ENCODE measurements at regions not wholly inside any gene's neighbourhood (a gene's known extent, or its start where the extent isn't known, plus 50 kb on each side); places are given as distances from the start of the nearest gene placed in this dataset.

DNA sequence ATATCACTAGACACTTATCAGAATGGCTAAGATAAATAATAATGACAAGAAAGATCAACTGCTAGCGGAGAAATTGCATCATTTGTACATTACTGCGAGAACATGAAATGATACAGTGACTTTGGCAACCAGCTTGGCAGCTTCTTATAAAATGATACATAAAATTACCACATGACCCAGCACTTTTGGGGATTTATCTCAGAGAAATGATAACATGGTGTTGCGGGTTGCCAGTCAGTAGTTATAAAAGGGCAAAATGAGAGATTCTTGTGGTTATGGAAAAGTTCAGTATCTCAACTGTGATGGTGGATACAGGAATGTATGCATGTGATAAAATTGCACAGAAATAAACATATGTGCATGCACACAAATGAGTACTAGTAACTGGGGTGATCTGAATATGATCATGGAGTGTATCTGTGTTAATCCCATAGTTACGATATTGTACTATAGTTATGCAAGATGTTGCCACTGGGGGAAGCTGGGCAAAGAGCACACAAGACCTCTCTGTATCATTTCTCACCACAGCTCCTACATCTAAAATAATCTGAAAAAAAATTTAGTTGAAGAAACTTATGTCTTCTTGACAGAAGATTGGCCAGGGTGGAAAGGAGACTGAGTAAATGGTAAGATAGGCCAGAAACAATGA is 128.9 kb downstream of the NXNL2 start:
- no peak overlapping the region for H4K8ac ChIP-seq (replicated peaks; ENCODE audit: insufficient read length, low read depth, low read length)
- no peak for DNase-seq
- no peaks in the 10 kb centered on the region for H3K79me1 ChIP-seq (ENCODE audit: insufficient read depth, low read depth, low read length, poor library complexity, severe bottlenecking)
- H3K23me2 ChIP-seq (ENCODE audit: insufficient read length, low read depth, low read length, poor library complexity, severe bottlenecking): no peaks in the 10 kb centered on the region
- Mint-ChIP-seq H3K9me3 (no peaks in the 10 kb centered on the region; a peak in 2 of 5 replicates), H3K36me3 (ENCODE audit: insufficient read depth in 1 of 3, low read depth in 3 of 3) (no peaks in the 10 kb centered on the region), H3K4me1 (peaks cover 0 to 3% of the 10 kb centered on the region in 2 experiments; a peak in 1 of 4 replicates), H3K4me3 (no peak overlapping the region), H3K27ac (no peak overlapping the region), H3K27me3 (ENCODE audit: low read depth) (no peaks in the 10 kb centered on the region; the same call in 1 of the 2 replicates)
- H4K91ac ChIP-seq (ENCODE audit: insufficient read length, low read depth, low read length): no peak overlapping the region
- H3K56ac ChIP-seq (ENCODE audit: insufficient read length, low read depth, low read length): no peak overlapping the region
- no peak overlapping the region for H2BK20ac ChIP-seq (ENCODE audit: low read depth, low read length, poor library complexity, severe bottlenecking)
- no peak overlapping the region for H3K18ac ChIP-seq (ENCODE audit: insufficient read length, low read depth, low read length)
- H2BK5ac ChIP-seq (ENCODE audit: insufficient read length, low read length): no peak overlapping the region
- no peaks in the 10 kb centered on the region for H4K20me1 ChIP-seq (ENCODE audit: control insufficient read depth, insufficient read depth, insufficient read length)
- TF ChIP-seq, protein P1, sequence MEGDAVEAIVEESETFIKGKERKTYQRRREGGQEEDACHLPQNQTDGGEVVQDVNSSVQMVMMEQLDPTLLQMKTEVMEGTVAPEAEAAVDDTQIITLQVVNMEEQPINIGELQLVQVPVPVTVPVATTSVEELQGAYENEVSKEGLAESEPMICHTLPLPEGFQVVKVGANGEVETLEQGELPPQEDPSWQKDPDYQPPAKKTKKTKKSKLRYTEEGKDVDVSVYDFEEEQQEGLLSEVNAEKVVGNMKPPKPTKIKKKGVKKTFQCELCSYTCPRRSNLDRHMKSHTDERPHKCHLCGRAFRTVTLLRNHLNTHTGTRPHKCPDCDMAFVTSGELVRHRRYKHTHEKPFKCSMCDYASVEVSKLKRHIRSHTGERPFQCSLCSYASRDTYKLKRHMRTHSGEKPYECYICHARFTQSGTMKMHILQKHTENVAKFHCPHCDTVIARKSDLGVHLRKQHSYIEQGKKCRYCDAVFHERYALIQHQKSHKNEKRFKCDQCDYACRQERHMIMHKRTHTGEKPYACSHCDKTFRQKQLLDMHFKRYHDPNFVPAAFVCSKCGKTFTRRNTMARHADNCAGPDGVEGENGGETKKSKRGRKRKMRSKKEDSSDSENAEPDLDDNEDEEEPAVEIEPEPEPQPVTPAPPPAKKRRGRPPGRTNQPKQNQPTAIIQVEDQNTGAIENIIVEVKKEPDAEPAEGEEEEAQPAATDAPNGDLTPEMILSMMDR (conservative IDR thresholded peaks at IDR 0.05): no peak
- no peak overlapping the region for H2BK120ac ChIP-seq (ENCODE audit: low read depth, low read length, poor library complexity, severe bottlenecking)
- no peak overlapping the region for H3K27ac ChIP-seq (ENCODE audit: insufficient read length, low read depth, low read length)
- H3K4me2 ChIP-seq (ENCODE audit: insufficient read depth, insufficient read length, low read length): no peak overlapping the region
- H2BK12ac ChIP-seq (ENCODE audit: insufficient read length, low read depth, low read length): no peak overlapping the region
- H3K4ac ChIP-seq (ENCODE audit: low read depth, low read length): no peak overlapping the region
- H4K5ac ChIP-seq (ENCODE audit: insufficient read length, low read depth, low read length): no peak overlapping the region
- no peak overlapping the region for H2BK15ac ChIP-seq (ENCODE audit: low read depth, low read length)
- H2AK5ac ChIP-seq (ENCODE audit: insufficient read length, low read length): no peak overlapping the region
- H3K4me1 ChIP-seq (ENCODE audit: insufficient read depth, low read length): no peaks in the 10 kb centered on the region
- WGBS (ENCODE audit: extremely low coverage, insufficient read length, low lambda C conversion rate): no CpG with 5 or more reads among the region's 4 CpGs
- no peak overlapping the region for H3K9ac ChIP-seq (ENCODE audit: extremely low read depth, insufficient read length, low read length)
- H2AFZ ChIP-seq (ENCODE audit: low read length): no peak overlapping the region
- no peak overlapping the region for H3T11ph ChIP-seq (ENCODE audit: low read length)
- no peaks in the 10 kb centered on the region for H3K27me3 ChIP-seq (ENCODE audit: insufficient read depth, low read length)
- no peak overlapping the region for H3K23ac ChIP-seq (ENCODE audit: insufficient read length, low read depth, low read length)
- no peaks in the 10 kb centered on the region for H3K9me3 ChIP-seq (ENCODE audit: control insufficient read depth, low read depth, low read length)
- H3K79me2 ChIP-seq (ENCODE audit: insufficient read depth, low read length): no peaks in the 10 kb centered on the region
- H3K14ac ChIP-seq (ENCODE audit: insufficient read depth, low read length): no peak overlapping the region

Data from H9 (cell line).